Kidney epithelial cell (primary cell): ENCODE measurements at regions not wholly inside any gene's neighbourhood (a gene's known extent, or its start where the extent isn't known, plus 50 kb on each side); places are given as distances from the start of the nearest gene placed in this dataset.
A peak's percentile ranks its signal among the peaks of the same experiment; 100 is the strongest.

Experiments used
- DNase-seq: peaks from one replicate; pipeline ENCODE4 v3.0.0-alpha.2; 2010; ENCODE audit warnings: low read depth
- H3K27me3 ChIP-seq: 2 replicates; pipeline ENCODE4 v1.6.0; 2011; ENCODE audit warnings: low read length; ENCODE audit not compliant: control insufficient read depth, insufficient read depth
- H3K36me3 ChIP-seq: 2 replicates; pipeline ENCODE4 v1.5.1; 2011; ENCODE audit warnings: low read length; ENCODE audit not compliant: control insufficient read depth, insufficient read depth
- H3K4me3 ChIP-seq: 2 replicates; pipeline ENCODE4 v1.5.1; 2011; ENCODE audit warnings: low read depth, mild to moderate bottlenecking, control low read depth, low read length
- CTCF ChIP-seq: IDR thresholded peaks from 2 replicates; pipeline ENCODE4 v1.5.1; 2011; ENCODE audit warnings: mild to moderate bottlenecking, moderate library complexity, low read length, control low read depth, inconsistent platforms; ENCODE audit not compliant: insufficient read depth, poor library complexity, severe bottlenecking

GRCh38 chr10:110392868-110393740, 88.4 kb upstream of the SMNDC1 start:
- Histone ChIP-seq H3K36me3 (no peaks in the 10 kb centered on the region), H3K27me3 (no peaks in the 10 kb centered on the region), H3K4me3 (no peak overlapping the region)
- DNase-seq = no peak
- no peak for TF ChIP-seq CTCF

GRCh38 chr10:110393866-110394265, 89.1 kb upstream of the SMNDC1 start:
- H3K4me3 ChIP-seq = no peak overlapping the region
- DNase-seq = no peak
- no peaks in the 10 kb centered on the region for H3K36me3 ChIP-seq
- no peak for TF ChIP-seq CTCF
- H3K27me3 ChIP-seq = no peaks in the 10 kb centered on the region

- Histone ChIP-seq H3K4me3 (no peak overlapping the region), H3K36me3 (no peaks in the 10 kb centered on the region), H3K27me3 (no peaks in the 10 kb centered on the region)
- DNase-seq = no peak
- TF ChIP-seq CTCF = no peak
Measured at GRCh38 chr10:110394296-110394695, 89.6 kb upstream of the SMNDC1 start.

- DNase-seq = no peak
- H3K36me3 ChIP-seq = no peaks in the 10 kb centered on the region
- H3K4me3 ChIP-seq = no peak overlapping the region
- no peaks in the 10 kb centered on the region for H3K27me3 ChIP-seq
- no peak for TF ChIP-seq CTCF
Measured at GRCh38 chr10:110394898-110395297, 90.2 kb upstream of the SMNDC1 start.

- no peak for TF ChIP-seq CTCF
- Histone ChIP-seq H3K27me3 (no peaks in the 10 kb centered on the region), H3K4me3 (no peak overlapping the region), H3K36me3 (no peaks in the 10 kb centered on the region)
- peak; percentile 98 for DNase-seq
Measured at GRCh38 chr10:110395350-110396283, 90.9 kb upstream of the SMNDC1 start.
